DMS 273 treated with DMSO at 0.1 percent for 48 hours (cell line): ENCODE measurements at regions not wholly inside any gene's neighbourhood (a gene's known extent, or its start where the extent isn't known, plus 50 kb on each side); places are given as distances from the start of the nearest gene placed in this dataset.

Experiments used
- DNase-seq: peaks from one replicate; lab custom pipeline; 2025; lab: John Stamatoyannopoulos, UW

DNA sequence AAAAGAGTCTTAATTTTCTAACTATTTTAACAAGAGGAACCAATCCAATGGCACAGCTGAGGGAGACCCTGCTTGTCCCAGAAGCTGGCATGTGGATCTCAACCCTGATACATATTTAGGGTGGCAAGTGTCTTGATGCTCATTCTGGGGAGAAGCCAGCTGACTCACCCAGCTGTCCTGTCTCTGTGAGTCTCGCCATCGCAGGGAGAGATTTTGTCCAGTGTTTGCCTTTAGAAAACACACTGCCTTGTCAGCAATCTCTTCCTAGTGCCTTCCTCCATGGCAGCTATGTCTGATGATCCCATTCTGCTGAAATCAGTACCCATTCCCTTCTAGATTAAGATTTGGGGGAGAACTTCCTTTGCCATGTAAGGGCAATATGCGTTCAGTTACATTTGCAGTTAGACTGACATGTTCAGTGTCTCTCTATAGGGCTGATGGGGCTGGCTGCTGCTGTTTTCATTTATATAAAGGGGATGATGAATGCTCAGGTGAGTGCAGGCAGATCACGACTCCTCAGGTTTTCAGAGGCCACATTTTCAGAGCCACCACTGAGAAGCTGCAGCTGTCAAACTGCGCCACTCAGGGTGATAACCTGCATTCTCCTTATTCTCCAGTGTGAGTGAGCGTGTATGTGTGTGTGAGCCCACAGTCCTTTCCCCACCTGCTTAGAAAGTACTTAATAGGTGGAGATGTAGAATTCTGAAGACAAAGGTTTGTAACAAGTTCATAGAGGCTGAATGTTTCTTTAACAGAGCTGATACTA is 217.0 kb downstream of the GAS1 start:
- no peak for DNase-seq

DNA sequence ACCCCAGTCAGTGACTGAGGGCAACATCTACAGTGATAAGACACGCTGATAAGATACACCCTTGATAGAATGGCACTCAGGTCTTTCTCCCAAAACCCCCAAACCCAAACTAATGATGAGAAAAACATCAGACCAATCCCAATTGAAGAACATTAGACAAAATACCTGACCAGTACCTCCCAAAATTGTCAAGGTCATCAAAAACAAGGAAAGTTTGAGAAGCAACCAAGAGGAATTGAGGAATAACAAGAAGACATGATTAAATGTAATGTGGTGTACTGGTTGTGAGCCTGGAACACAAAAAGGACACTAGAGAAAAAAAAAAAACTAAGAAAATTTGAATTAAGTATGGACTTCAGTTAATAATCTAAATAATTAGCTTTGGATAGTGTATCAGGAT is 222.8 kb downstream of the GAS1 start:
- no peak for DNase-seq

DNA sequence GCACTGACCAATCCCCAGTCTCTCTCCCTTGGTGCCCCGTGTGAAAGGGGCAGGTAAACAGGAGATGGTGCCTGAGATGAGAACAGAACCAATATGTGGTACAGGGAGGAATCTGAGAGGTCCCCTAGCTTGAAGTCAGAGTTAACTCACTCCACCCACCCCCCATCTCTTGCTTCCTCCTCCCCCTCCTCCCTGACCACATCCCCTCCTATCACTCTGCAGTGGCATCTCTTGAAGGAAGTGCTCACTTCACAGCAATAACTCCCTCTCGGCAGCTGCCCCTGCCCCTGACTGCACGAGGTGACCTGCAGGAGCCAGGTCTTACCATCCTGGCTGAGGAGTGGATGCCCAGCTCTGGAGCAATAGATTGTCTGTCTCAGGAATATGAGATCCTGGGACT is 224.0 kb downstream of the GAS1 start:
- no peak for DNase-seq

DNA sequence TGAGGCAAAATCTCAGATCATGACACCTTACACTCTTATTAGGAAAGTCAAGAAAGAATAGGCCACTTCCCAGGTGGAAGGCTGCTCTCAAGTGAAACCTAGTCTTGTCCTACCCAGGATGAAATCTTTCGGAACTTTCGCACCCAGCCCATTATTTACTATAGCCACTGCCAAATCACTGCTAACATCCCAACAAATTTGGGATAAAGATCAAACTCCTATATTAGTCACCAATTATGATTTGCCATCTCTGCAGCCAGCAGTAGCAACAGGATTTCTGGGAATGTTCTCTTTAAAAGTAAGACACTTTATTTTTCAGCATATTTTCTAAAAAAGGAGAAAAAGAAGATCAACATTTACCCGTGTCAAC is 224.6 kb downstream of the GAS1 start:
- DNase-seq, result no peak

DNA sequence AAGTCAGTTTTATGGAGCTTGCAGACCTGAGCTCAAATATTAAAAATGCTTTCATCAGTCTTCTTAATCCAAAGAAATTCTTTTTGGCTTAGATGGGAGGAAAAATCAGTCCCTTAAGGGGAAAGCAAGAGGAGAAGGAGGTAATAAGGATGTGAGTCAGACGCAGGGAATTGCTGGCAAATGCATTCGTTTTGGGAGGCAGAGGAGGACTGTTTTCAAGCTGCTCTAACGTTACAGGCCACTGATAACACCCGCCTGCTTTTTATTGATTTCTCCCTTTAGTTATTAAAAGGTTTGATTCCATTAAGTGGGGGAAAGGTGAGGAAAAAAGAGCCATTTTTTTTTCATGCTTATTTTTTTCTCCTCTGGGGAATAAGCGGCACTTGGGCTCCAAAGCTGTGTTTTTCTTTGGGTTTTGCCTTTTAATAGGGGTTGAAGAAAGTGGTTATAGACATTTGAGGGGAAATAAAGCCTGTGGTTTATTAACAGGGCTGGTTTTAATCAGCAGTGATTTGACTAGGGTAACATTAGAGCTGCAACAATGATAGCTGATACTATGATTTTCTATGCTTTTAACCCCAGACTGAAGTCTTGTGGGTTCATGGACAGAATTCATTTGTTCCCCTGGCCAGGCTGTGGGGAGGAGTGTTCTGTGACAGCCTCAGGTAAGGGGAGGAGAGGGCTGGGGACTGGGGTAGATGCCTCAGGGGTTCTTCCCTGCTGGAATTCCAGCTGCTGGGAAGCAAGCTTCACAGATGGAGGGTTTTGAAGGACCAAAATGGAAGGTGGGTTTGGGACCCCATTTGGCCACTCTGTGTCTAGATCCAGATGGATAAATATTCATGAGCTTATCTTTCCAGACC is 225.2 kb downstream of the GAS1 start:
- DNase-seq, result no peak

DNA sequence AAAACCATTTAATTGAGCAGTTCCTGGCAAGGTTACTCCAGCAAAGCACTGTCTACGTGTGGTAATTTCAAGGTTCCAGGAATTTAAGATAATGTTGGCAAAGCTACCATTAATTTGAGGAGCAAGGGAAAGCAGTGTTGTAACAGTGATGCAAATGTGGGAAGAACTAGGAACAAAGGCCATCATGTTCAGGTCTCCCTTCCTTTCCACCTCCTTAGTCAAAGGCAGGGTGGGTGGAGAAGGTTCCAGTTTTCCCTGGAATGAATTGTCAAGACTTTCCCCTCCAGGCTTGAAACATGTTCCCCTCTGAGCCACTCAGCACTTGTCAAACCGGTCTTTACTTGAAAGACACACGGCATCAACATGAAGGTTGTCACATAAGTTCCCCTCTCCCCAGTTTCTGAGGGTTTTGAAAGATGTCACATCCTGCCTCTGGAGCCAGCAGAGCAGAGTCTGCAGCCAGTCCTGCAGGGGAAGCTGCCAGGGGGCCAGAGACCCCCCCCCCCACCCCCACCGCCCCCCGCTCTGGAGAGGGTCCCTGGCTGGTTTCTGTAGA is 226.0 kb downstream of the GAS1 start:
- DNase-seq, result no peak

DNA sequence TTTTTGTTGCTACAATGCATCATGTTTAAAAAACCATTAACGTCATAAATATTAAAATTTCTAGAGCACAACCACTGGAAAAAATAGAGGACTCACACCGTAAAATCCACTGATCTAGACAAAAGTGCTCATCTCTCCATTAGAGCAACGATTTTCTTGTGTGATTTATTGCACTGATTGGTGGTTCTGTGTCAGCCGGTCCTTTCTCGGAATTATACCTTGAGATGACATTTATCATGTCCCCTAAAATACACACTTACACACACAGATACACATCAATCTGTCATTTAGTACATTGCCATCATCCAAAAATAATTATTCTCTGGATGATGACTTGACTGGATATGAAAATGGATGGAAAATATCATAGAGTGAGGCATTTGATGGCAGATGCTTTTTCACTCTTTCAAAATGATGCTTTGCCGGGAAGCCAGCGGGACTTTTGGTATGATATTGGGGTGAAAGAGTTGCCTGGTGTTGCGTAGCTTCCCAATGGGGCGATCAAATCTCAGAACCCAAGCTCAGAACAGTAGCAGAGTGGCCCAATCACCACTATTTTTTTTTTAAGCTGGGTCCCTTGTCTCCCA is 226.6 kb downstream of the GAS1 start:
- DNase-seq, result no peak

DNA sequence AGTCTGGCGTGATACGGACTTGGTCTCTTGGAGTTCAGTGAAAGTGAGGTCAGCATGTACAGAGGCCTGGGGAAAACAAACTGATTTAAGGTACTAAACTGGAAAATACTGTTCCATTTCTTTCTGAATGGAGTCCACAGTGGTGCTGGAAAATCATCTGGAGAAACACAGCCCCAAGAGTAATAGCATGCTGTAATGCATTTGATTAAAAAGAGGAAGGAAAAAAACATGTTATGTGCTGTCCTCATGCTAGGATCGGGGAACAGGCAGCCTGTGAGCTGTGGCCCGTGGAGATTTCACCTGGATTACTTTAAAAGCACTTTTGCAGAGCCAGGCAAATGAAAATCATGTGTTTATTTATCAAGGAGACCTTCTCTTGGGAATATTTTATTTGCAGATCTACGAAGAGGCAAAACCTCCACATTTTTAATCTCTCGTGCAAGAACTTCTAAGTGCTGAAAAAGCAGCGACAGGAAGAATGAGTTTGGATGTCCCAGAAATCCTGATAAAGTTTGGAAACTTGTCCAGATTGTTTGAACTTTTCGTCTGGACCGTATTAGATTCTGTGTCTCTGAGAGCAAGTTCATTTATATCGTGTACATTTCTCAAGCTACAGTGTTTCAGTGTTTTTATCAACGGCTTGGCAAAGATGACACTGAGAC is 228.8 kb downstream of the GAS1 start:
- no peak for DNase-seq

DNA sequence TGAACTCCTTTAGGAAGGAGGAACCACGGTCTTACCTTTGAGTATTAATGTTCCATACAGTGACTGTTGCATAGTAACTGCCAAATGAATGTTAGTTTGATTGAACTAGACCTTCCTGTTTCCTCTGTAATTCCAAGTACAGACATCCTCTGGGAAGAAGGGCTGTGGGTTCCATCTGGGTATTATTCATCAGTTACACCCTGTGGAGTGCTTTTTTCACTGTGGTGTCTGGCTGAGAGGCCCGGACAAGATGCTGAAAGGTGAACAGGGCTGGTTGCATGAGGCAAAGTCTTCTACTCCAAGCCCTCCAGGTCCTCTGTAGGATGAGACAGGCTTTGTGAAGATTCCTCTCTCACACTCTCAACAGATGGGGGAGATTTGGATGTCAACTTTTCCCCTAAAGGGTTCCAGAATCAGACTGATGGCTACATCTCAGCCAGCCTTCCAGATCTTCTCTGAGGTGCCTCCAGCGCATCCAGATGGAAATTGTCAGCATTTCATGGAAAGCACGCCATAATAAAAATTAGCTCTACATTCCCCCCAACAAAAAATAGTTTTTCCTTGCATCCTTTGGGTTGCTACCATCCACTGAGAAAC is 230.9 kb downstream of the GAS1 start:
- DNase-seq, result no peak

DNA sequence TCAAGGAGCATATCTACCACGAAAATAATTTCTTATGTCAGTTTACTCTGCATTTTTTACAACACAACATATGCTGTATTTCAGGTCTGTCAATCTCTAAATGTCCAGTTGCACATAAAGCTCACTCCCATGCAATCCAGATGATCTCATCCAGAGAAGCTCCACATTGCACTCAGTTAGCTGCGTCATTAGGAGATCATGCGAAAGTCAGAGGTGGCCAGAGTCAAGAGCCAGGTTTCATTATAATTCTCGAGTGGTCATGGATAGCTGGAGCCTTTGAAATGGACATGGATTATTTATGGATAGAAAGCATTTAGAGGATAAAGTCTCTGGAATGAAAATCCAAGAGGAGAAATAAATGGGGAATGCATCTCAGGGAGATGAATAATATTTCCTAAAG is 232.3 kb downstream of the GAS1 start:
- no peak for DNase-seq

DNA sequence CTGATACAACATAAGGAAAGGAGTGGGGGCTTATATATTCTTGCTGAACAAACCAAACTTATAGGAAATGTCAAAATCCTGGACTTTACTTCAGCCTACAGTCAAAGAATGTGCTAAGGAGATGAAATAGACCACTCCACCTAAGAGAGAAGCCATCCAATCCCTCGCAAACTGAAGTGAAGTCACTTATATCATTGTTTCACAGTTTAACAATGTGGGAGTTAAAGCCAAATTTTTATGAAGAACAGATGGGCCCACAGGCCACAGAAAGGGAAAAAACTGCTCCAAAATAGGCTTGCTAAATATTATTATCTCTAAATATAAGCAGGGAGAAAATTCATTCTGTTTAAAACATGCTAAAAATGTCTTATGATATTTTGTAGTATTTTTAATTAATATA is 233.3 kb downstream of the GAS1 start:
- DNase-seq, result no peak

DNA sequence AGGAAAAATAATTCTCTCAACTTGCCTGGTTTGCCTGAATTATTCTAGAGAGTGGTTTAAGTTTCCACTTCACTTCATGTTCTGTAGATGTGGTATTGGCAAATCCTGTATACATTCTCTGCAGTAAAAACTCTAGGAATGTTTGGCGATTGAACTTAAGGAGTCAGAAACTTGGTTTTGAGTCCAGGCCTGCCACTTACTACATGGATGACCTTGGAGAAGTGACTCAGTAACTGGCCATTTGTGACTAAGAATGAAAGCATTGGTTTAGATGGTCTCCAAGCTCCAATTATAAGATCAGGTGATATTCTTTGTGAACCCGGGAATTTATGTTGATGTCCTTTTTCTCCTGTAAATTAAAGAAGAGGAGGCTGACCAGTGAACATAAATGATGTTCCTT is 233.8 kb downstream of the GAS1 start:
- DNase-seq, result no peak

DNA sequence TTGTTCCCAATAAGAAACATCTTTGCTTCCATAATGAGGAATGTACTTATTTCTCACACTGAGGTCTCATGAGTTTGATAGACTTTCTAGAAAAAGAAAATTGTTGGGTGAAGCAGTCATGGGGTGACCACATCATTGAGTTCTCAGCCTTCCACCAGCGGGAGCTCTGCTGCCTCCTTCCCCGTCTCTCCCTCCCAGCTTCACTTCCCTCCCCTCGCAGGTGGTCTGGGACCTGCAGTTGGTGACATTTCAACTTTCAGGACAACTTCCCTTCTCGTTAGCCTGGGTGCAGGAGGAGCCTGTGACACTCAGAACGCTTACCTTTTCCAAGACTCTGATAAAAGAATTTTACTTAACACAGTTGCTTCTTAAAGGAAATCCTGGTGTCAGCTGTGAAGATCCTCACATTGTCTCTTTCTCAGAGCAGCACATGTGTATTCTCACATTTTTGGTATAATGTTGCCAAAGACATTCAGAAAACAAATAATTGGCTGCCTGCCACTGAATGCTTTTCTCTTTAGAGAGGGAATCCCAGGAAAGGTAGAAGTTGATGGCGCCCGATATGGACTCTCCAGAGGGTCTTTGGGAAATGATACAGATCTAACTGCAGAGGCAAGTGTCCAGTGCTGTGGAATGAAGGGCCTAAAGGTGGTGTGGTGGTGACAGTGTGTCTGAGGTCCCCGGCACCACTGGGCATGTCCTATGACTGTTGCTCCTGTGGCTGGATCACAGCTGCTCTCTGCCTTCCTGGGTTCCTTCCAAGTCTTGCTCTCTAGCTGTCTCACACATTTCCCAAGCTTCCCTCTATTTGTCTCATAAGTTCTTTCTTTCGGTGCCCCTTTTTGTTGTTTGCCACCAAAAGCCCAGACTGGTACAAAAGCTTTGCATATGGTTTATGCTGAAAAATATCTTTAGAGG is 238.1 kb downstream of the GAS1 start:
- DNase-seq, result no peak

DNA sequence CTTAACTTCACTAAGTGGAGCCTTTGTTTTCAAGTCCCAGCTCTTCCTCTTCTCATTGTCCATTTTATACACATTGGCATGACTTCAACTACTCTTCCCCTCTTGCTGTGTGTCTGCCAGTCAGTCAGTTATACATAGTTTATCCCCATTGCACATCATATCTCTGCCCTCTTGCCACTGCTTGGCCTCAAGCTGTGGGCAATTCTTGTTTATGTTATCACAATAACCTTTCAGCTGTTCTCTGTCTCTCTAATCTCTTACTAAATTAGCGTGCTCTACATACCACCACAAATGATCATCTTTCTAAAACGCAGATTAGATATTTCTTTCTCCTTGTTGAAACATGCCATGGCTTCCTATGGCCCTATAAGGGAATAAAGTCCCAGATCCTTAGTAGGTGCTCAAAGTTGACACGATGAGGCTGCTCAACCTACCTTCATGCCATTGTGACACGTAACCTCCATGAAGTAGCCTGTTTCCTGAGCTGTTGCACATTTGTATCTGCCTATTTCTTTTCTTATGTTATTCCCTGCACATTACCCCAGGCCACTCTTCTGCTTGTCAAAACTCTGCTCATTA is 239.3 kb downstream of the GAS1 start:
- no peak for DNase-seq

DNA sequence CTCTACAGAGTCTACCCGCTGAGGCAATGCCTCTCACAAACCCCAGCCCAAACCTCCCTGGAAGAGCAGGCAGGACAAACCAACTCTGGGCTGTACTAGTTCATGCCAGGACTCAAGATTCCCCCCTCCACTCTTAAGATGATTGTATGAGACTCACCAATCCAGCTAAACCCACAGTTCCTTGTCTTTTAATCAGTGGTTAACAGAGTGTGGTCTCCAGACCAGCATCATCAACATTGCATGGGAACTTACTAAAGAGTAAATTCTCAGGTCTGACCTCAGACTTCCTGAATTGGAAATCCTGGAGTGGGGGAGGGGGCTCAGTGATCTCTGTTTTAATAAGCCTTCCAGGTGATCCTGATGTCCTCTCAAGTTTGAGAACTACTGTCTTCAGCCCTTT is 240.9 kb downstream of the GAS1 start:
- DNase-seq, result no peak

DNA sequence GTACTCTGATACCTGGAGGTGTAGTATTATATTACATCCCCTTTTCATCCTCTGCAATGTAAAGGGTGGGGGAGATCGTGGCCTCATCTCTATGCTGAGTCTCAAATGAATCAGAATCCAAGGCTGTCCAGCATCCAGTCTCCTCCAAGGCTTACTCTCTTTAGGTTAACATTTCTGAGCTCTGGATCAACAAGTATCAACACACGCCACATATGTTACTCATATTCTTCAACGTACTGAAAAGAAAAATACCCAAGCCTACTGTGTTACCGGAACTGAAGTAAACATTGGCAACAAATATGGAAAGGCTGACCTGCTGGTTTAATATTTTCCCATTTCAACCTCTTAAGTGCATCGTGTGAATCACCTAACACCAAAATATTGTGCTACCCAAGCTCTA is 241.8 kb downstream of the GAS1 start:
- no peak for DNase-seq

DNA sequence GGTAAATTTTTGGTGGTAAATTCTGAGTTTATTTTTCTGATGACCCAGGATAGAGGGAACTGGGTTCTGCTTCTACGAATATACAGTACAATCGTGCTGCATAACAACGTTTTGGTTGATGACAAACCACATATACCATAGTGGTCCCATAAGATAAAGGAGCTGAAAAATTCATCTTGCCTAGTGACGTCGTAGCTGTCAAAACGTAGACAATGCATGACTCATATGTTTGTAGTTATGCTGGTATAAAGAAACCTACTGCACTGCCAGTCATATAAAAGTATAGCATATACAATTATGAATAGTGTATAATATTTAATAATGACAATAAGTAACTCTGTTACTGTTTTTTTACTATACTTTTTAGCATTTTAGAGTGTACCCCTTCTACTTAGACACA is 244.0 kb downstream of the GAS1 start:
- no peak for DNase-seq

DNA sequence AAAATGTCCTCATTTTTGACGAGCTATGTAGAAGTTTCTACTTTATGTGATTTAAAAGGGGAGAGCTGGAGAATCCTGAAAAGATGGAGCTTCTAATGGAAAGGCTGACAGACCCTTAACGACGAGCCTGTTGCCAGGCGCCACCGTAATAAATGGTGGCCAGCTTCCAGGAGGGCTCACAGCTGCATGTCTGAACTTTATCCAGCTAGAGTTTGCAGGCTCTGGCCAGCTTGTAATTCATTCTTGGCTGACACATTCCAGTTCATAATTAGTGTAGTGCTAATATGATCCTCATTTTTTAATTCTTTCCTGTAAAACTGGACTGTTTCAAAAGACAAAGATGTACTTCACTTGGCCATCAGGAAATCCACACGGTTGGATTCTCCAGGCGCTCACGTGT is 246.7 kb downstream of the GAS1 start:
- no peak for DNase-seq

DNA sequence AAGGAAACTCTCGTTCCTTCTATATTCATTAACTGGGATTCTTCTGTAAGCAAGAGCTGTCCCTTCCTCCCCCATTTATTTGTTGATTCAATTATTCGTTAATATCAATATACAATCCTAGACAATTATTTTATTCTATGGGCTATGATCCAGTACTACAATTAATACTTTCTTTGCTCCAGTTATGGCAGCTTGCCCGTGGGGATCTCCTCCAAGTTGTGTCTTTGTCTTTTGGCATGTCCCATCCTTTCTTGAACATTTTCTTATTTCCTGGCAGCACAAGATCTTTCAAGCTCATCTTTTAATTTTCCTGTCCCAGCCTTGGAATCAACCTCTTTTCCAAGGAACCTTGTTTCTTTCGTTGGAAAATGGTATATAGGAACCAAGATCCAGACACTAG is 249.3 kb downstream of the GAS1 start:
- no peak for DNase-seq

DNA sequence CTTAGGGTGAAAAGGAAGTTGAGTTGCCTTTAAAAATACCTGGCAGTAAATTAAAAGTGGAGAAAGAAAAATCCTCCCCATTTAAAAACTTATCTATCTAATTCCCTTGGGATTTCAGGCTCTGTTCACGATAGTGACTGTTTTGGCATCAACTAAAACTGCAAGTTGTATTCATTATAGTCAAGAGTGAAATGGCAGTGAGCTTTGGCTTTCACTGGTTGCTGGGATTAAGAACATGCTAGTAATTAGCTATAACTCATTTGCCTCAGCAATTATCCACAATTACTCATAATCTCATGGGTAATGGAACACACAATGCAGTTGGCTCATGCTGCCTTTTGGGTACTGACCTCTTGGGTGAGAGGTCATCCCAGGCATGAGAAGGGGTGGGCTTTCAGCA is 250.1 kb downstream of the GAS1 start:
- DNase-seq, result no peak
